Spleen (tissue), 7 donors: ENCODE measurements at regions not wholly inside any gene's neighbourhood (a gene's known extent, or its start where the extent isn't known, plus 50 kb on each side); places are given as distances from the start of the nearest gene placed in this dataset.

Source experiments
- CTCF ChIP-seq, 11 experiments: fragments of 200-600 bp in 7 of 11; fragments of 450-650 bp in 4 of 11; sonication (generic) in 4 of 11; IDR thresholded peaks in 8 of 11; conservative IDR thresholded peaks in 3 of 11; 1 replicate in 7 of 11; 2 replicates in 4 of 11; pipeline versions ENCODE4 v1.4.0 to v1.8.0; 2016 to 2021; ENCODE audit warnings: antibody characterized with exemption in 11 of 11, inconsistent platforms in 4 of 11, mild to moderate bottlenecking in 1 of 11
- POLR2A ChIP-seq, 3 donors: fragments of 450-650 bp; IDR thresholded peaks; one replicate each; pipeline ENCODE4 v1.5.1; 2017; ENCODE audit warnings: antibody characterized with exemption in 3 of 3, mild to moderate bottlenecking in 1 of 3
- POLR2AphosphoS5 ChIP-seq, 3 donors: sonication (generic); formaldehyde crosslinking; IDR thresholded peaks; one replicate each; pipeline ENCODE4 v1.5.1; 2017; ENCODE audit warnings: antibody characterized with exemption in 3 of 3
- donor health status: DM: no; HTN: no; CAD: no; lungs with moderate emphysema.
- donor health status: DM: no; HTN: no; CAD: no.
- donor health status: DM: no; HTN: no; CAD: no.

- TF ChIP-seq POLR2A (IDR thresholded peaks at IDR 0.05): no peak
- no peak for TF ChIP-seq CTCF (IDR thresholded peaks at IDR 0.05 in 8 of 11, conservative IDR thresholded peaks at IDR 0.05 in 3 of 11)
- no peak for TF ChIP-seq POLR2AphosphoS5 (IDR thresholded peaks at IDR 0.05)
Measured at GRCh38 chr4:83177182-83177581, 62.7 kb upstream of the PLAC8 start.
